HG03571 (cell line): ENCODE measurements at regions not wholly inside any gene's neighbourhood (a gene's known extent, or its start where the extent isn't known, plus 50 kb on each side); places are given as distances from the start of the nearest gene placed in this dataset.

ENCODE experiments used
- ATAC-seq: cut with Tn5 transposase; IDR thresholded peaks from one replicate; pipeline ENCODE4 v1.9.1; 2021; ENCODE audit not compliant: unreplicated experiment

- no peak for ATAC-seq
Observed at GRCh38 chr2:12594590-12594989, 122.1 kb upstream of the TRIB2 start.

- no peak for ATAC-seq
Observed at GRCh38 chr2:12596771-12597170, 120.0 kb upstream of the TRIB2 start.

- no peak for ATAC-seq
Observed at GRCh38 chr2:12597610-12598009, 119.1 kb upstream of the TRIB2 start.

GRCh38 chr2:12602661-12603060 is 114.1 kb upstream of the TRIB2 start:
- no peak for ATAC-seq

GRCh38 chr2:12603781-12604295 is 112.9 kb upstream of the TRIB2 start:
- ATAC-seq: no peak

- ATAC-seq: no peak
Observed at GRCh38 chr2:12604341-12604740, 112.4 kb upstream of the TRIB2 start.

GRCh38 chr2:12605366-12605765 is 111.4 kb upstream of the TRIB2 start:
- ATAC-seq: no peak

- no peak for ATAC-seq
Observed at GRCh38 chr2:12605936-12606335, 110.8 kb upstream of the TRIB2 start.

- ATAC-seq: no peak
Observed at GRCh38 chr2:12606472-12607000, 110.2 kb upstream of the TRIB2 start.

- no peak for ATAC-seq
Observed at GRCh38 chr2:12607971-12608370, 108.8 kb upstream of the TRIB2 start.

- ATAC-seq: no peak
Observed at GRCh38 chr2:12610314-12610713, 106.4 kb upstream of the TRIB2 start.

- no peak for ATAC-seq
Observed at GRCh38 chr2:12612168-12612567, 104.6 kb upstream of the TRIB2 start.

GRCh38 chr2:12612671-12613070 is 104.1 kb upstream of the TRIB2 start:
- no peak for ATAC-seq

- ATAC-seq: no peak
Observed at GRCh38 chr2:12613137-12613835, 103.5 kb upstream of the TRIB2 start.

- no peak for ATAC-seq
Observed at GRCh38 chr2:12615509-12615908, 101.2 kb upstream of the TRIB2 start.

GRCh38 chr2:12616456-12617156 is 100.1 kb upstream of the TRIB2 start:
- ATAC-seq: no peak

GRCh38 chr2:12617366-12617765 is 99.4 kb upstream of the TRIB2 start:
- ATAC-seq: no peak

GRCh38 chr2:12617853-12618252 is 98.9 kb upstream of the TRIB2 start:
- ATAC-seq: no peak

GRCh38 chr2:12618576-12618975 is 98.2 kb upstream of the TRIB2 start:
- no peak for ATAC-seq

- ATAC-seq: no peak
Observed at GRCh38 chr2:12619975-12620374, 96.8 kb upstream of the TRIB2 start.

- no peak for ATAC-seq
Observed at GRCh38 chr2:12620759-12621158, 96.0 kb upstream of the TRIB2 start.

GRCh38 chr2:12623051-12623450 is 93.7 kb upstream of the TRIB2 start:
- no peak for ATAC-seq
